DMS 273 treated with DMSO at 0.1 percent for 48 hours (cell line): ENCODE measurements at regions not wholly inside any gene's neighbourhood (a gene's known extent, or its start where the extent isn't known, plus 50 kb on each side); places are given as distances from the start of the nearest gene placed in this dataset.

Experiments
- DNase-seq: peaks from one replicate; lab custom pipeline; 2025; lab: John Stamatoyannopoulos, UW

GRCh38 chr20:16946097-16946496 is 197.9 kb downstream of the OTOR start:
- DNase-seq, result no peak

DNA sequence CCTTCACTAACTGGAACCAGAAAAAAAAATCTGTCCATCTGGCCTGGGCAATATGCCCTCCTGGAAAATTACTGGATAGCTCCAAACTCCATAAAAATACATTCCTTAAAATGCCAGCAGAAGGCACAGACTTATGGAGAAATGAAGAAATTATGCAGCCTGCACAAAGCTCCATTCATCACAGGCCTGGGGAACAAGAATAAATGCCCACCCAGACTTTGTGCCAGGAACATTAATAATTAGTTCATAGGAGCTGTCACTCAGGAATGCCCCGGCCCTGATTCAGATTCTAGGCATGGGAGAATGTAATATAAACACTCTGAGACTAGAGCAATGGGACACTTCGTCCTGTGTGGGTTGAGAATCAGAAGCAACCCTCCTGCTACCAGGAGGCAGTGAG is 199.3 kb downstream of the OTOR start:
- DNase-seq, result no peak

- DNase-seq, result no peak
These were observed 203.7 kb downstream of the OTOR start for GRCh38 chr20:16951876-16952275.

GRCh38 chr20:16952965-16953364 is 204.8 kb downstream of the OTOR start:
- no peak for DNase-seq

- DNase-seq, result no peak
These were observed 205.7 kb downstream of the OTOR start for GRCh38 chr20:16953858-16954257.

DNA sequence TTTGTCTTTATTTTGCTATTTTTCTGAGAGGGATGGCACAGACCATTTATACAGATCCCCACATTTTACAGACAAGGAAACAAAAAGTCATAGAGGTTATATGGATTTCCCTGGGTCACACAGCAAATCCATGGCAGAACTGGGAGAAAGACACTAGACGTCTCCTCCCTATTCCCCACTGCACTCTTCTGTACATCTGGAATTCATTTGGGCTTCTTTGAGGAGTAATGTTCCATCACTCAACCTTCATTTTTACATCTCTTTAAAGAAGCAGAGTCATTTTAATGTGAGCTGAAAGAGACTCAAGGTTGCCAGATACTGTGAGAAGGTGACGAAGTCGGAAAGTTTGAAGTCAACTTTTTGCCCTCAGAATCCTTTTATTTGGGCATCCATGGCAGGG is 207.3 kb downstream of the OTOR start:
- DNase-seq, result no peak

GRCh38 chr20:16955971-16956370 is 207.8 kb downstream of the OTOR start:
- no peak for DNase-seq

DNA sequence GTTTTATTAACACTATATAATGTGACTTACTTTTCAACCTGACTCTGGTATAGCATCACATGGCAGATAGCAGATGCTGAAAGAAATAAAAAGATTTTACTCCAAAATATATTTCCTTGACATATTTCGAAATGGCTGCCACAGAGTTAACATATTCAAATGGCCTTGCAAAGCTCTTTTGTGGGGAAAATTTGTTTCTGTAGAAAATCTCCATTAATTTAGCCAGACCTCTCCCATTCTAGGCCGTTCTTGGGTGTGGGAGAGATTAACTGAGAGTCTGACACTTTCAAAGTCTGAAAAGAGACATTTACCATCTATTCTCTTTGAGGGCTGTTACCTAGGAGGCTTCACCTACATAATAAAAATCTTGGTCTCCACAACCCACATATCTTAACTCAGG is 217.2 kb downstream of the OTOR start:
- DNase-seq, result no peak

GRCh38 chr20:16966276-16966880 is 218.2 kb downstream of the OTOR start:
- DNase-seq, result no peak

- DNase-seq, result no peak
These were observed 219.9 kb downstream of the OTOR start for GRCh38 chr20:16968099-16968498.

DNA sequence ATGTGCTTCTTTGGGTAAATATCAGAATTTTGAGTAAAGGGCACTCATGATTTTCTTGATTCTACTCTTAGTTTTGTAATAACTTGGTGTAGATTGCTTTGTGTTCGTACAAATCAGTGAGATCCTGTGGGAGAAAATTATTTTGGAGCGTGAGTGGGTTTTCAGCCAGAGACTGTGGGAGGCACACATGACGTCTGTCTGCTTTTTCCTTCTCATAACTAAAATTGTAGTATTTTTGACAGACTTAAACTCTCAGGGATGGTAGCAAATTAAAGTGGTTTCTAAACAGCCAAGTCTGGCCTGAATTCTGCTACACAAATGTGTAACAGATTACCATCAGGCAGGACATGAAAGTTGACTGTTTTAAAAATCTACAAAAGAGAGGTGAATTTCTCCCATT is 222.6 kb downstream of the OTOR start:
- no peak for DNase-seq

DNA sequence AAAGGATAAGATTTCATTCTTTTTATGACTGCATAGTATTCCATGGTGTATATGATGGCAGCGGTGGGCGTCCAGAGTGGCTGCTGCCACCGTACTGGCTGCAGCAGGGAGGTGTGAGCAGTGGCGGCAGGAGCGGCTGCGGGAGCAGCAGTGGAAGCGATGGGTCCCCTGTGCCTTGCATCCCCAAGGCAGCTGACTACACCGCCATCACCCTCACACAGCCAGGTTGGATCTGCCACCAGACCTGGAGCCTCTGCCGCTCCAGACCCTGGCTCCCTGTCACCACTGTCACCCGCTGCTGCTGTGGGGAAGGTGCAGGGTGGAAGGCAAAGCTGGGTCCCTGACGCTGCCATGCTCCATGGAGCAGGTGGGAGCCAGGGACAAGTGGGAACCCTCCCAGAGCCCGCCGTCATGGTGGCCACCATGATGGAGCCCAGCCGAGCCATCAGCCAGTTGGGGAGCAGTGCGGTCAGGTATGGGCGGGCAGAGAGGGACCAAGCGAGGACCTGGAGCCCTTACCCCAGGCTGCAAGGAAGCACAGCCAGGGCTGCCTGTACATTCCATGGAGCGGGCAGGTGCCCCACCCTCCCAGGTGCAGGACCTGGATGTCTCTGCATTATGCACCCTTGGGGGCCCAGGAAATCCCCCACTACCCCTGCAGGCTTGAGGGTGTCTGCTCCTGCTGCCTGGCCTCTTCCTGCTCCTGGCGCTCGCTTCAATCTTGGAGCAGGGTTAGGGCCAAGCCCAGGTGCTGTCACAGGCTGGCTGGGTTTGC is 226.1 kb downstream of the OTOR start:
- DNase-seq, result no peak

- no peak for DNase-seq
These were observed 226.7 kb downstream of the OTOR start for GRCh38 chr20:16974855-16975162.

- no peak for DNase-seq
These were observed 227.5 kb downstream of the OTOR start for GRCh38 chr20:16975682-16976081.

GRCh38 chr20:16978497-16978896 is 230.3 kb downstream of the OTOR start:
- DNase-seq, result no peak

GRCh38 chr20:16982091-16982726 is 234.1 kb downstream of the OTOR start:
- DNase-seq, result no peak

- DNase-seq, result no peak
These were observed 236.3 kb downstream of the OTOR start for GRCh38 chr20:16984481-16984880.

GRCh38 chr20:17003170-17003870 is 223.5 kb upstream of the PCSK2 start:
- no peak for DNase-seq

DNA sequence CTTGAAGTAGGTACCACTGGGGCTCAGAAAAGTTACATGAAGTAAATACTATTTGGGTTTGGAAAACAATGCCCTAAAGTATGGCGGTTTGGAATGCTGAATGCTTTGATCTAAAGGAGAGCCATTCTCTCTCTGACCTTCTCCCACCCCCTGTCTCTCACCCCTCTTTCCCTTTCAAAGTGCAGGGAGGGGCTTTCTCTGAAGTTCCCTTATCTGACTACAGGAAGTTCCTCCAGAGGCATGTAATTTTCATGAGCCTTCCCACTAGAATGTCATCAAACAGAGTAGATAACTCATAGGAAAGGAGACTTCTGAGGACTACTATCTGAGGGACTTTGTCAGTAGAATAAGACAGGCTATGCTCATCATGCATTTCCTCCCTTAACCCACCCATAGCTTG is 216.7 kb upstream of the PCSK2 start:
- DNase-seq, result no peak

DNA sequence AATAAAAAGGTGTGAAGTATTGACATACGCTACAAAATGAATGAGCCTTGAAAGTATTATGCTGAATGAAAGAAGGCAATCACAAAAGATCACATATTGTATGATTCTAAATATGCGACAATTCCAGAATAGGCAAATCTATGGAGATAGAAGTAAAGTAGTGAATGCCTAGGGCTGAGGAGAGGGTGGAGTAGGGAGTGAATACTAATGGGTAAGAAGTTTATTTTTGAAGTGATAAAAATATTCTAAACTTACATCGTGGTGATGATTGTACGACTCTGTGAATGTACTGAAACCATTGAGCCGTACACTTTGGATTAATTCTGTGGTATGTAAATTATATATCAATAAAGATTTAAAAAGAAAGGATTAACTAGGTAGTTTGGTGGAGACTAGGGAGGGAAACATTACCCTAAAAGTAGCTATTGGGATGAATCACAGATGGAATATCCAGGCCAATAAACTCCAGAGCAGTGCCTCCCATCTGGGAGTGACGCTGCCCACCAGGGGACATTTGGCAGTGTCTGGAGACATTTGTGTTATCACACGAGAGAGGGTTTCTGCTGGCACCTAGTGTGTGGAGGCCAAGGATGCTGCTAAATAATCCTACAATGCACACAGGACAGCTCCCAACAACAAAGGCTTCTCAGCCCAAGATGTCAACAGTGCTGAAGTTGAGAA is 214.2 kb upstream of the PCSK2 start:
- no peak for DNase-seq

DNA sequence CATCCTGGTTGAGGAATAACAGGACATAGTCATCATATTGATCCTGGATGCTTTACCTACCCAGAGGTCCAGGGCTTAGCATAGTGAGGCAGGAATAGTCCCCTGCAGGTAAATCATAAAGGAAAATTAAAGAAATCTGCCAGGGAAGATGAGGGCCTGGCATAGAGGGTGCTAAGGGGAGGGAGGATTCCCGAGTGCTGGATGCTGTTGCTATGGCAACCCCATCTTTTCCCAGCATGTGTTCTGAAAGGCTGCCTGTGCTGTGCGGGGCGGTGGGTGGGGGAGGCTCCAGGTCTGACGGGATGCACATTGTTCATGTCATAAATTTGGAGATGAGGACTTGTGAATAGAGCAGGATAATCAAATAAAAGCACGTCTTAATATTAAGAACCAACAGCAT is 212.6 kb upstream of the PCSK2 start:
- DNase-seq, result no peak

GRCh38 chr20:17014756-17015366 is 212.0 kb upstream of the PCSK2 start:
- DNase-seq, result no peak
